Natural killer cell (primary cell): ENCODE measurements at regions not wholly inside any gene's neighbourhood (a gene's known extent, or its start where the extent isn't known, plus 50 kb on each side); places are given as distances from the start of the nearest gene placed in this dataset.

Source experiments
- ATAC-seq, 3 donors: fragments of 150-1000 bp in 2 of 3; fragments of 200-7000 bp in 1 of 3; cut with Tn5 transposase; 1 replicate in 1 of 3; 2 replicates in 2 of 3; pipeline ENCODE4 v1.10.0; 2021; ENCODE audit warnings: mild to moderate bottlenecking in 2 of 3, moderate library complexity in 2 of 3
- DNase-seq, 2 donors: peaks; one replicate each; pipeline versions ENCODE4 v3.0.0 to v3.0.0-alpha.2; 2013 to 2021; ENCODE audit warnings: mixed read lengths in 1 of 2
- H3K27ac ChIP-seq: one replicate; pipeline ENCODE4 v1.5.1; 2013; ENCODE audit warnings: mild to moderate bottlenecking, low read length
- H3K27me3 ChIP-seq: one replicate; pipeline ENCODE4 v1.6.1; 2013; ENCODE audit warnings: low read length; ENCODE audit not compliant: control insufficient read depth, insufficient read depth
- H3K36me3 ChIP-seq: one replicate; pipeline ENCODE4 v1.6.1; 2013; ENCODE audit warnings: low read length; ENCODE audit not compliant: control insufficient read depth, insufficient read depth
- H3K4me1 ChIP-seq: one replicate; pipeline ENCODE4 v1.6.1; 2013; ENCODE audit warnings: low read length; ENCODE audit not compliant: control insufficient read depth, insufficient read depth
- H3K4me3 ChIP-seq: one replicate; pipeline ENCODE4 v1.5.1; 2013; ENCODE audit warnings: low read length
- H3K9me3 ChIP-seq: one replicate; pipeline ENCODE4 v1.6.1; 2013; ENCODE audit warnings: low read length; ENCODE audit not compliant: control insufficient read depth, insufficient read depth
- H3K27ac Mint-ChIP-seq, 2 donors: one replicate each; pipeline ENCODE4 v1.8.0; 2022; ENCODE audit warnings: mild to moderate bottlenecking in 2 of 2, mixed read lengths in 2 of 2, moderate library complexity in 1 of 2
- H3K27me3 Mint-ChIP-seq, 2 donors: one replicate each; pipeline ENCODE4 v1.8.0; 2022; ENCODE audit warnings: low read depth in 2 of 2, mixed read lengths in 2 of 2
- H3K36me3 Mint-ChIP-seq: one replicate; pipeline ENCODE4 v1.8.0; 2022; ENCODE audit warnings: mixed read lengths
- H3K4me1 Mint-ChIP-seq, 2 donors: one replicate each; pipeline ENCODE4 v1.8.0; 2022; ENCODE audit warnings: mixed read lengths in 2 of 2
- H3K4me3 Mint-ChIP-seq: one replicate; pipeline ENCODE4 v1.8.0; 2022; ENCODE audit warnings: mild to moderate bottlenecking, moderate library complexity, mixed read lengths
- H3K9me3 Mint-ChIP-seq, 2 donors: one replicate each; pipeline ENCODE4 v1.8.0; 2022; ENCODE audit warnings: mixed read lengths in 2 of 2
- CTCF ChIP-seq: fragments of 200-600 bp; IDR thresholded peaks from one replicate; pipeline ENCODE4 v1.8.0; 2022; ENCODE audit warnings: antibody characterized with exemption
- WGBS: methylation state at CpG from one replicate; pipeline ENCODE4 v1.1.7; 2013; ENCODE audit warnings: missing lambda C conversion rate; ENCODE audit not compliant: insufficient coverage; 5-methylcytosine and 5-hydroxymethylcytosine counted together
- intact Hi-C: fragments of 100-400 bp; cut with micrococcal nuclease; formaldehyde crosslinking; loops from one replicate; pipeline ENCODE4 v1.14.2; 2022

- intact Hi-C loops, result no loop called here
- no peaks in the 10 kb centered on the region for H3K27me3 ChIP-seq
- no peak for DNase-seq
- Mint-ChIP-seq H3K27me3 (no peaks in the 10 kb centered on the region), H3K9me3 (peaks cover 0 to 7% of the 10 kb centered on the region in 2 donors), H3K27ac (no peak overlapping the region), H3K4me1 (no peaks in the 10 kb centered on the region), H3K36me3 (no peaks in the 10 kb centered on the region), H3K4me3 (no peak overlapping the region)
- no peaks in the 10 kb centered on the region for H3K36me3 ChIP-seq
- TF ChIP-seq CTCF, result no peak
- H3K4me3 ChIP-seq, result no peak overlapping the region
- H3K4me1 ChIP-seq, result no peaks in the 10 kb centered on the region
- ATAC-seq, result no peak
- H3K9me3 ChIP-seq, result peaks cover 6% of the 10 kb centered on the region
- 63% methylated on average over 3 of the region's 3 CpGs for WGBS
- no peak overlapping the region for H3K27ac ChIP-seq
These were observed 385.3 kb downstream of the EPM2A start for GRCh38 chr6:145349950-145350510.

GRCh38 chr6:145350928-145351327 is 384.4 kb downstream of the EPM2A start:
- no peaks in the 10 kb centered on the region for H3K36me3 Mint-ChIP-seq
- no peak overlapping the region for H3K4me3 Mint-ChIP-seq
- Histone ChIP-seq H3K27ac (no peak overlapping the region), H3K36me3 (no peaks in the 10 kb centered on the region), H3K27me3 (no peaks in the 10 kb centered on the region), H3K9me3 (peaks cover 6% of the 10 kb centered on the region), H3K4me1 (no peaks in the 10 kb centered on the region), H3K4me3 (no peak overlapping the region)
- no peaks in the 10 kb centered on the region for H3K27me3 Mint-ChIP-seq
- H3K9me3 Mint-ChIP-seq, result peaks cover 0 to 7% of the 10 kb centered on the region in 2 donors
- TF ChIP-seq CTCF, result no peak
- no peaks in the 10 kb centered on the region for H3K4me1 Mint-ChIP-seq
- 95% methylated on average over 3 of the region's 3 CpGs for WGBS
- DNase-seq, result no peak
- no peak for ATAC-seq
- intact Hi-C loops, result no loop called here
- no peak overlapping the region for H3K27ac Mint-ChIP-seq

GRCh38 chr6:145352382-145353080 is 382.8 kb downstream of the EPM2A start:
- Histone ChIP-seq H3K9me3 (peaks cover 6% of the 10 kb centered on the region), H3K27ac (no peak overlapping the region), H3K4me3 (no peak overlapping the region), H3K27me3 (no peaks in the 10 kb centered on the region), H3K4me1 (no peaks in the 10 kb centered on the region), H3K36me3 (no peaks in the 10 kb centered on the region)
- ATAC-seq (no peak), DNase-seq (no peak)
- no peak for TF ChIP-seq CTCF
- Mint-ChIP-seq H3K4me1 (no peaks in the 10 kb centered on the region), H3K27me3 (no peaks in the 10 kb centered on the region), H3K4me3 (no peak overlapping the region), H3K9me3 (peaks cover 0 to 10% of the 10 kb centered on the region in 2 donors), H3K36me3 (no peaks in the 10 kb centered on the region), H3K27ac (no peak overlapping the region)
- 86% methylated on average over 11 of the region's 11 CpGs for WGBS
- intact Hi-C loops, result no loop called here

- WGBS, result 86% methylated on average over 8 of the region's 8 CpGs
These were observed 374.5 kb downstream of the EPM2A start for GRCh38 chr6:145360865-145361264.

More at GRCh38 chr6:145360865-145361264, 374.5 kb downstream of the EPM2A start:
- no peak for DNase-seq
- ATAC-seq, result no peak
- Histone ChIP-seq H3K4me1 (no peaks in the 10 kb centered on the region), H3K4me3 (no peak overlapping the region), H3K9me3 (no peaks in the 10 kb centered on the region), H3K36me3 (no peaks in the 10 kb centered on the region), H3K27me3 (no peaks in the 10 kb centered on the region), H3K27ac (no peak overlapping the region)
- Mint-ChIP-seq H3K27me3 (no peaks in the 10 kb centered on the region), H3K4me1 (no peaks in the 10 kb centered on the region), H3K9me3 (peaks cover 7 to 10% of the 10 kb centered on the region in 2 donors), H3K4me3 (no peak overlapping the region), H3K36me3 (peaks cover 5% of the 10 kb centered on the region), H3K27ac (no peak overlapping the region)
- TF ChIP-seq CTCF, result no peak
- intact Hi-C loops, result no loop called here
